AG04449 (cell line): ENCODE measurements at regions not wholly inside any gene's neighbourhood (a gene's known extent, or its start where the extent isn't known, plus 50 kb on each side); places are given as distances from the start of the nearest gene placed in this dataset.

Experiments
- CTCF ChIA-PET: fragments of 350-600 bp; formaldehyde crosslinking; extraction: SDS; loops from one replicate; lab custom pipeline; 2021; ENCODE audit warnings: antibody characterized with exemption; lab: Yijun Ruan, JAX
- POLR2A ChIA-PET: fragments of 400-600, 350-600 bp; formaldehyde crosslinking; extraction: SDS; loops from one replicate; lab custom pipeline; 2020; ENCODE audit warnings: antibody characterized with exemption, inconsistent platforms; lab: Yijun Ruan, JAX
- DNase-seq: peaks from one replicate; pipeline ENCODE4 v3.0.0-alpha.2; 2010; ENCODE audit warnings: low read depth, low spot score
- H3K4me3 ChIP-seq: 2 replicates; pipeline ENCODE4 v1.5.1; 2011; ENCODE audit warnings: low read depth, mild to moderate bottlenecking, control low read depth, low read length
- TF ChIP-seq, protein P1 (sequence below): IDR thresholded peaks from one replicate; pipeline ENCODE4 v1.5.1; 2011; ENCODE audit warnings: mild to moderate bottlenecking, moderate library complexity, low read length, control low read depth, inconsistent platforms; ENCODE audit not compliant: insufficient read depth; ENCODE audit errors: missing control alignments

DNA sequence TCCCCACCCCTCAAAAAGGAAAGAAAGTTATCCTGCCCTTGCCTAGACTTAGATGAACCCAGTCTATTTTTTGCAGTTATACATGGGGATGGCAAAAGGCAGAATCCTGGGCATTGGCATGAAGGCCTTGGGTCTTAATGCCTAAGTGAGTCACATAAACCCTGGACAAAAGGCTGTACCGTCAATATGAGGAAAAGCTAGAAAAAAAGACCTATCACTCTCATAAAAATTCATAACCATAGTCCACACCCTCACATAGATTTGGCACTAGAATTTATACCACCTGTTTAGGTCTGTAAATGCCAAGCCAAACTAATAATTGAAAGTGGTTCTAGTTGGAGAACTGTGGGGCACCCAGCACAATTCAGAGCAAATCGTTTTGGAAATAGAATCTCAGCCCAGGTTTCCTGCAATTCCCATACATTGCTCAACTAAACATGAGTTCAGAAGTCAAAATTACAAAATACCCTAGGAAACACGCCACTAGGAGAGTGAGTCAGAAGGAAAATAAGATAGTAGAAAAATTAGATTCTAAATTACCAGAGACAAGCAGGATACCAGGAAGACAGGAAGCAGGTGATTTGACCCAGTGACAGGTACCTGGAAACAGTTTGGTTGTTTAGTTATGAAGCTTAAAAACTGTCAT, 70.4 kb upstream of the FUCA2 start:
- CTCF ChIA-PET: interaction anchor here (0.9 to 9.0 kb wide), 4 partner anchors 9 to 432 kb away, joined by 3 to 243 read pairs (median 8); no protein-coding TSS in a partner anchor
- DNase-seq: no peak

DNA sequence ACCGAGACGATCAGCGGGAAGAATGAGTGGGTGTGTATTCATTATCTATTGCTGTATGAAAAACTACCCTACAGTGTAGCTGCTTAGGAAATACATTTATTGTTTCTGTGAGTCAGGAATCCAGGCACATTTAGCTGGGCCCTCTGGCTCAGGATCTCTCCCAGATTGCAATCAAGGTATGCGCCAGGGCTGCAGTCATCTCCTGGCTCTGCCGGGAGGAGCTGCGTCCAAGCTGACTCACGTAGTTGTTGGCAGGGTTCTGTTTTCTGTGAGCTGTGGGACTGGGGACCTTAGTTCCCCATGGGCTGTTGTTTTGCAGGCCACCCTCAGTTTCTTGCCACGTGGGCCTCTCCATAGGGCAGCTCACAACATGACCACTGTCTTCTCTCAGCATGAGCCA, 68.2 kb upstream of the FUCA2 start:
- ChIA-PET POLR2A (interaction anchor here (0.7 to 0.9 kb wide), 4 partner anchors 15 to 429 kb away, joined by 3 to 4 read pairs (median 3); partner anchors contain the start of genes LTV1 and PLAGL1), CTCF (interaction anchor here (1.7 to 9.0 kb wide), 2 partner anchors 360 to 433 kb away, joined by 6 to 243 read pairs; no protein-coding TSS in a partner anchor)
- H3K4me3 ChIP-seq: no peak overlapping the region
- TF ChIP-seq, protein P1, sequence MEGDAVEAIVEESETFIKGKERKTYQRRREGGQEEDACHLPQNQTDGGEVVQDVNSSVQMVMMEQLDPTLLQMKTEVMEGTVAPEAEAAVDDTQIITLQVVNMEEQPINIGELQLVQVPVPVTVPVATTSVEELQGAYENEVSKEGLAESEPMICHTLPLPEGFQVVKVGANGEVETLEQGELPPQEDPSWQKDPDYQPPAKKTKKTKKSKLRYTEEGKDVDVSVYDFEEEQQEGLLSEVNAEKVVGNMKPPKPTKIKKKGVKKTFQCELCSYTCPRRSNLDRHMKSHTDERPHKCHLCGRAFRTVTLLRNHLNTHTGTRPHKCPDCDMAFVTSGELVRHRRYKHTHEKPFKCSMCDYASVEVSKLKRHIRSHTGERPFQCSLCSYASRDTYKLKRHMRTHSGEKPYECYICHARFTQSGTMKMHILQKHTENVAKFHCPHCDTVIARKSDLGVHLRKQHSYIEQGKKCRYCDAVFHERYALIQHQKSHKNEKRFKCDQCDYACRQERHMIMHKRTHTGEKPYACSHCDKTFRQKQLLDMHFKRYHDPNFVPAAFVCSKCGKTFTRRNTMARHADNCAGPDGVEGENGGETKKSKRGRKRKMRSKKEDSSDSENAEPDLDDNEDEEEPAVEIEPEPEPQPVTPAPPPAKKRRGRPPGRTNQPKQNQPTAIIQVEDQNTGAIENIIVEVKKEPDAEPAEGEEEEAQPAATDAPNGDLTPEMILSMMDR: no peak
- DNase-seq: peak; percentile 70

More for the DNA sequence above, 70.4 kb upstream of the FUCA2 start:
- H3K4me3 ChIP-seq: no peak overlapping the region
- POLR2A ChIA-PET: no interaction called here
- TF ChIP-seq, protein P1: no peak

DNA sequence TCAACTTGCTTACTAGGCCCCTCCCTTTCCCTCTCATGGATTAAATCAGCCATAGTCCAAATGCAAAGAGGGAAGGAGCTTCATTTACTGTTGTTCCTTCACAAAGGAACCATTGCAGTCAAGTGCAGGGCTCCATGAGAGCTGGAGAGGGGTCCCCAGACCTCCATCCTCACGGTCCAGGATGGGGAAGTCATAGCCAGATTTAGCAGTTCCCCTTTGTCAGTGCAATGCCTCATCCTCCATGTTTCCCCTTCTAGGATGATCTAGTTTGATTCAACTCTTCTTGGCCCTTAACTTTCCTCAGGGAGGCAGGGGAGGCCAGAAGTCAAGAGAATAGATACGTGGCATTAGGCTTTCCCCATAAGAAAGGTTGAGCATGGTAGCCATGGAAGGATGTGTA, 66.5 kb upstream of the FUCA2 start:
- no peak overlapping the region for H3K4me3 ChIP-seq
- TF ChIP-seq, protein P1: no peak
- DNase-seq: no peak
- CTCF ChIA-PET: interaction anchor here (0.6 to 9.0 kb wide), 4 partner anchors 362 to 748 kb away, joined by 3 to 243 read pairs (median 4); no protein-coding TSS in a partner anchor
- POLR2A ChIA-PET: no interaction called here

DNA sequence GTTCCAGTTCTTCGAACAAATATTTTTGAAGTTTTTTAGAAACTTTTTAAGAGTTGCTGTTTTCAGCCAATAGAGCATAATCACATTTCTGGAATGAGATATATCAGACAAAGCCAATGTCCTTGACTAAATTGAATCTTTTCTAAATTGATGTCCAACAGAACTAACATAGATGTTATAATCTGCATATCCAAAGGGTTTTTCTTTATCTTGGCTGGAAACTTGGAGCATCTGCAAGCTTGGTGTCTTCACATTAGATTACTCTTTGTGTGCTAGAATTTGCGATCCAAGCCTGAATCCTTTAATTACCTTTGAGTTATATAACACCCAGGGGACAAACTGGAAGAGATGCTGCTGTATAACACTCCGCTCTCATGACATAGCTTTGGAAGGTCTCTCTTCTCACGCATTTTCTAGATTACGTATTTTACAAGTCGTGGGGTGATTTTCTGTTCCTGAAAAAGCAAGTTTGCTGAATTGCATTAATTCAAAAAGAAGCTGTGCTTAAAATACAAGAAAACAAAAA, 64.4 kb upstream of the FUCA2 start:
- no peak for DNase-seq

DNA sequence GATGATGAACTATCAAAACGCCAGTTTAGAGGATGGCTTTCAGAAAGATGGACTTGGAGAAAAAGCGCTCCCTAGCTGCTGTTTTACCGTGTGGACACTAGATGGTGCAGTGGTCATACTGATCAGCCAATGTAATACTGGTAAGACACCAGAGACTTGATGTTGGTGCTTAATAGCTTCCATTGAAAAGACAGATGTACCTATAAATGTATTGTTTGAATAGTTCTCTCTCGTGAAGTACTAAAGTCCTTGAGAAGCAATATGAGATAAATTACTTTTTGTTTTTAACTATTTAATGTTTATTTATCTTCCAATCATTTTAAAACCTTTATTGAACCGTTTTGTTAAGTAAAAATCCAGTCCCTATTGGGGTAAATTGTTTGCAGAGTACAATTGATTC, 63.9 kb upstream of the FUCA2 start:
- ChIA-PET POLR2A (interaction anchor here (1.0 to 1.4 kb wide), 3 partner anchors 268 to 438 kb away, joined by 4 to 9 read pairs (median 5); partner anchors contain the start of genes LTV1 and PLAGL1), CTCF (interaction anchor here (0.5 to 9.0 kb wide), 63 partner anchors 9 to 1101 kb away, joined by 3 to 243 read pairs (median 5); partner anchors contain the start of genes FUCA2, LTV1, PLAGL1 and SF3B5)
- H3K4me3 ChIP-seq: no peak overlapping the region
- no peak for DNase-seq
- TF ChIP-seq, protein P1: peak; percentile 77

More for the DNA sequence above, 64.4 kb upstream of the FUCA2 start:
- ChIA-PET CTCF (interaction anchor here (0.7 to 9.0 kb wide), 58 partner anchors 9 to 1101 kb away, joined by 3 to 243 read pairs (median 5); partner anchors contain the start of genes FUCA2, LTV1, PLAGL1 and SF3B5), POLR2A (interaction anchor here (1.0 to 1.4 kb wide), 3 partner anchors 268 to 437 kb away, joined by 4 to 9 read pairs (median 5); partner anchors contain the start of genes LTV1 and PLAGL1)
- TF ChIP-seq, protein P1: no peak
- no peak overlapping the region for H3K4me3 ChIP-seq
